Upper lobe of left lung (tissue), 6 donors: ENCODE measurements at regions not wholly inside any gene's neighbourhood (a gene's known extent, or its start where the extent isn't known, plus 50 kb on each side); places are given as distances from the start of the nearest gene placed in this dataset.
A peak's percentile ranks its signal among the peaks of the same experiment; 100 is the strongest.

ENCODE experiments used
- ATAC-seq, 2 donors: fragments of 200-7000 bp; cut with Tn5 transposase; one replicate each; pipeline ENCODE4 v1.9.1; 2022; ENCODE audit warnings: mild to moderate bottlenecking in 2 of 2, moderate library complexity in 2 of 2; ENCODE audit not compliant: low FRiP score in 2 of 2
- DNase-seq, 2 donors: peaks; one replicate each; pipeline ENCODE4 v3.0.0-alpha.2; 2019 to 2020
- H3K27ac ChIP-seq, 4 donors: fragments of 200-600 bp; sonication (generic); one replicate each; pipeline ENCODE4 v1.5.1; 2016 to 2019
- H3K27me3 ChIP-seq, 4 donors: fragments of 200-600 bp; sonication (generic); one replicate each; pipeline ENCODE4 v1.5.1; 2017 to 2019
- H3K36me3 ChIP-seq, 4 donors: fragments of 200-600 bp; sonication (generic); one replicate each; pipeline ENCODE4 v1.5.1; 2016 to 2019
- H3K4me1 ChIP-seq, 4 donors: fragments of 200-600 bp; sonication (generic); one replicate each; pipeline ENCODE4 v1.5.1; 2018 to 2019
- H3K4me3 ChIP-seq, 4 donors: fragments of 200-600 bp; sonication (generic); one replicate each; pipeline ENCODE4 v1.5.1; 2017 to 2019; ENCODE audit warnings: mild to moderate bottlenecking in 2 of 4, moderate library complexity in 1 of 4
- H3K9me3 ChIP-seq, 4 donors: fragments of 200-600 bp; sonication (generic); one replicate each; pipeline ENCODE4 v1.5.1; 2018 to 2019
- EP300 ChIP-seq, 4 donors: sonication (generic); formaldehyde crosslinking; IDR thresholded peaks; one replicate each; pipeline ENCODE4 v1.5.1; 2017; ENCODE audit warnings: antibody characterized with exemption in 4 of 4, control low read depth in 2 of 4
- POLR2A ChIP-seq, 4 donors: fragments of 450-650 bp; IDR thresholded peaks; one replicate each; pipeline ENCODE4 v1.5.1; 2016 to 2017; ENCODE audit warnings: antibody characterized with exemption in 4 of 4, mild to moderate bottlenecking in 2 of 4
- POLR2AphosphoS5 ChIP-seq, 2 donors: sonication (generic); formaldehyde crosslinking; IDR thresholded peaks; one replicate each; pipeline ENCODE4 v1.5.1; 2017; ENCODE audit warnings: antibody characterized with exemption in 2 of 2
- WGBS, 2 donors: methylation state at CpG; one replicate each; pipeline ENCODE4 v1.1.5; 2017 to 2018; 5-methylcytosine and 5-hydroxymethylcytosine counted together
- TF ChIP-seq, protein P1 (sequence below), 6 experiments: fragments of 450-650 bp in 4 of 6; fragments of 200-600 bp in 2 of 6; sonication (generic) in 2 of 6; IDR thresholded peaks; one replicate each; pipeline ENCODE4 v1.5.1; 2016 to 2019; ENCODE audit warnings: antibody characterized with exemption in 6 of 6
- donor health status: DM: no; HTN: no; CAD: no; lungs with moderate emphysema.
- donor health status: DM: no; HTN: yes; CAD: no; lungs with severe emphysema.

DNA sequence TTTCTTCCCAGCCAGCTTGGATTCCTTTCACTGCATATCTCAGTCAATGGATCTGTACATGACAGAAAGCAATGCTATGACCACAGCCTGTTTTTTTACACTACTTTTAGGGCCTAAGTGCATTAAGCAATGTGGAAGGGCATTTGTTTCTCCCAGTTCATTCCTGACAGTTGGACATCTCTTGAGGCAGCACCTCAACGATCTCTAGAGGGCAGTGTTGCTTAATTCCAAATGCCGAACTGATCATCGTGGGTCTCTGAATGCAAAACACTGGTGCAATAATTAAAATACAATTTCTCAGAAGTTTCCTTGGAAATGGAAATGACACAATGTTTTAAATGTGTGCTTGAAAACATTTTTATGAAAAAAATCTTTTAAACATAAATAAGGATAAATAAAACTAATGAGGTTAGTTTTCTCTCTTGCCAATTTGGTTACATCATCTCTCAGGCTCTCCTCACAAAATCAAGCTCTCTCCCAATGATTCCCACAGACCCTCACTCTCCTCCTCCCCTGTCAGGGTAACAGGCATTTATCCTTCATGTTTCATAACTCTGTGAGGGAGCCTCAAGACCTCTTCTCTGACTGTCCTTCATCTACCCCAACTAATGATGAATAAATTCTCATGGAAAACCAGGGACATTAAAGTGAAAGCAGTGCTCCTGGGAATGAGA is 192.4 kb upstream of the SLC16A7 start:
- H3K27me3 ChIP-seq = no peaks in the 10 kb centered on the region
- DNase-seq (peak in 1 of 2 donors; percentile 39), ATAC-seq (peak; percentile 40 to 91)
- H3K9me3 ChIP-seq = no peaks in the 10 kb centered on the region
- no peak overlapping the region for H3K27ac ChIP-seq
- H3K36me3 ChIP-seq = no peaks in the 10 kb centered on the region
- WGBS, 2 donors = 1 to 2% methylated on average over 3 of the region's 3 CpGs
- H3K4me1 ChIP-seq = peaks cover 0 to 5% (median 0%) of the 10 kb centered on the region in 4 donors
- no peak overlapping the region for H3K4me3 ChIP-seq
- TF ChIP-seq EP300 (IDR thresholded peaks at IDR 0.05) = no peak
- no peak for TF ChIP-seq POLR2A (IDR thresholded peaks at IDR 0.05)
- TF ChIP-seq, protein P1, sequence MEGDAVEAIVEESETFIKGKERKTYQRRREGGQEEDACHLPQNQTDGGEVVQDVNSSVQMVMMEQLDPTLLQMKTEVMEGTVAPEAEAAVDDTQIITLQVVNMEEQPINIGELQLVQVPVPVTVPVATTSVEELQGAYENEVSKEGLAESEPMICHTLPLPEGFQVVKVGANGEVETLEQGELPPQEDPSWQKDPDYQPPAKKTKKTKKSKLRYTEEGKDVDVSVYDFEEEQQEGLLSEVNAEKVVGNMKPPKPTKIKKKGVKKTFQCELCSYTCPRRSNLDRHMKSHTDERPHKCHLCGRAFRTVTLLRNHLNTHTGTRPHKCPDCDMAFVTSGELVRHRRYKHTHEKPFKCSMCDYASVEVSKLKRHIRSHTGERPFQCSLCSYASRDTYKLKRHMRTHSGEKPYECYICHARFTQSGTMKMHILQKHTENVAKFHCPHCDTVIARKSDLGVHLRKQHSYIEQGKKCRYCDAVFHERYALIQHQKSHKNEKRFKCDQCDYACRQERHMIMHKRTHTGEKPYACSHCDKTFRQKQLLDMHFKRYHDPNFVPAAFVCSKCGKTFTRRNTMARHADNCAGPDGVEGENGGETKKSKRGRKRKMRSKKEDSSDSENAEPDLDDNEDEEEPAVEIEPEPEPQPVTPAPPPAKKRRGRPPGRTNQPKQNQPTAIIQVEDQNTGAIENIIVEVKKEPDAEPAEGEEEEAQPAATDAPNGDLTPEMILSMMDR (IDR thresholded peaks at IDR 0.05) = peak in 5 of 6 experiments; percentile 43 to 56 (median 49)
- no peak for TF ChIP-seq POLR2AphosphoS5 (IDR thresholded peaks at IDR 0.05)

DNA sequence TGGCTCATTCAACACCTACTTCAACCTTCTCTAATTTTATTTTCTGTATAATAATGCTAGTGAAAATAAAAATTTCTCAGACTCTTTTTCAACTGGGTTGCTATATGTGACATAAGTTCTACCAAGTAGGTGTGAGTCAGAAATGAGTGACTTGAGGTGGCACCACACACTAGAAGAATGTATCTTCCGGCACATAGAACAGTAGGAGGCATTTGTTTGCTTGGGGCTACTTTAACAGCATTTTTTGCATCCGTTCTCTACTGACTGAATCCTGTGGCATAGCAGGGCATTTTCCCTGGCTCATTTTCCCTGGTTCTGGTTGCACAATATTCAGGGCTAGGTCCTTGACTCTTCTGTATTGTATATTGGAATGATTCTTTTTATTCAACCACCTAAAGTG is 194.0 kb upstream of the SLC16A7 start:
- Histone ChIP-seq H3K27ac (no peak overlapping the region), H3K27me3 (no peaks in the 10 kb centered on the region), H3K36me3 (no peaks in the 10 kb centered on the region), H3K9me3 (no peaks in the 10 kb centered on the region), H3K4me1 (peaks cover 0 to 5% (median 0%) of the 10 kb centered on the region in 4 donors), H3K4me3 (no peak overlapping the region)
- TF ChIP-seq EP300 (IDR thresholded peaks at IDR 0.05) (no peak), POLR2AphosphoS5 (IDR thresholded peaks at IDR 0.05) (no peak), POLR2A (IDR thresholded peaks at IDR 0.05) (no peak)
- TF ChIP-seq, protein P1 (IDR thresholded peaks at IDR 0.05) = no peak
- ATAC-seq (no peak), DNase-seq (no peak)
- WGBS, 2 donors = 70 to 73% methylated on average over 2 of the region's 2 CpGs

DNA sequence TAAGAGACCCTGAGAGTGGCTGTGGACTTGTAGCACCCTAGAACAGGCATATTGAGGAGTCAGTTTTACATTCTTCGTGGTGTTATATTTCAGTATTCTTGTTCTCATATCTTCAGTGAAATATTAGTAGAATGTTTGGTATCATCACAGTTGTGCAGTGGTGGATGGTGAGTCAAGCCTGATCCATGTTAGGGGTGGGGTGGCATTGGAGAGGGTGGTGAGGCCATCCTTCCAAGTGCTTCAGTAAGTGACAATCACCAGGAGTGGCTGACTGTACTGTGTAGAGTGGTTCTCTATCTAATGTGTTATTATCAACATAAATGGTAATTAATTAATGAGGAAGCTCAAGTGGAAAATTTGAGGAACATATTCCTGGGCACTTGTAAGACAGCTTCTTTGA is 197.7 kb upstream of the SLC16A7 start:
- H3K27me3 ChIP-seq = no peaks in the 10 kb centered on the region
- TF ChIP-seq, protein P1 (IDR thresholded peaks at IDR 0.05) = no peak
- TF ChIP-seq POLR2A (IDR thresholded peaks at IDR 0.05) (no peak), EP300 (IDR thresholded peaks at IDR 0.05) (no peak), POLR2AphosphoS5 (IDR thresholded peaks at IDR 0.05) (no peak)
- 85 to 86% methylated on average over 1 of the region's 1 CpG for WGBS, 2 donors
- H3K9me3 ChIP-seq = no peaks in the 10 kb centered on the region
- no peaks in the 10 kb centered on the region for H3K4me1 ChIP-seq
- no peak for DNase-seq
- ATAC-seq = no peak
- no peak overlapping the region for H3K4me3 ChIP-seq
- H3K36me3 ChIP-seq = no peaks in the 10 kb centered on the region
- no peak overlapping the region for H3K27ac ChIP-seq

DNA sequence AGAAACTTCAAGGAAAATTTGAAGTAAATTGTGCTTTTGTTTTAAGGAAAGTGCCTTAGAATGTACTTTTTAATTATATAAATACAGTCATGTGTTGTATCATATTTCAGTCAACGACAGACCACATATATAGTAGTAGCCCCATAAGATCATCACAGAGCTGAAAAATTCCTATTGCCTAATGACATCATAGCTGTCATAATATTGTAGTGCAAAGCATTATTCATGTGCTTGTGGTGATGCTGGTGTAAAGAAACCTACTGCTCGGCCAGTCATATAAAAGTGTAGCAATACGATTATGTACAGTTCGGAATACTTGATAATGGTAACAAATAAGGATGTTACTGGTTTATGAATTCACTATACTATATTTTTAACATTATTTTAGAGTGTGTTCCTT is 198.9 kb upstream of the SLC16A7 start:
- 86 to 89% methylated on average over 4 of the region's 4 CpGs for WGBS, 2 donors

More for the DNA sequence above, 198.9 kb upstream of the SLC16A7 start:
- no peak for ATAC-seq
- Histone ChIP-seq H3K27ac (no peak overlapping the region), H3K9me3 (no peaks in the 10 kb centered on the region), H3K4me3 (no peak overlapping the region), H3K27me3 (no peaks in the 10 kb centered on the region), H3K36me3 (no peaks in the 10 kb centered on the region), H3K4me1 (no peaks in the 10 kb centered on the region)
- no peak for DNase-seq
- no peak for TF ChIP-seq EP300 (IDR thresholded peaks at IDR 0.05)
- no peak for TF ChIP-seq POLR2A (IDR thresholded peaks at IDR 0.05)
- TF ChIP-seq, protein P1 (IDR thresholded peaks at IDR 0.05) = no peak
- TF ChIP-seq POLR2AphosphoS5 (IDR thresholded peaks at IDR 0.05) = no peak
